Epidermal melanocyte (primary cell): ENCODE measurements at regions not wholly inside any gene's neighbourhood (a gene's known extent, or its start where the extent isn't known, plus 50 kb on each side); places are given as distances from the start of the nearest gene placed in this dataset.

Experiments used
- DNase-seq: peaks from one replicate; pipeline ENCODE4 v3.0.0; 2011; ENCODE audit warnings: low spot score; ENCODE audit not compliant: insufficient read length

DNA sequence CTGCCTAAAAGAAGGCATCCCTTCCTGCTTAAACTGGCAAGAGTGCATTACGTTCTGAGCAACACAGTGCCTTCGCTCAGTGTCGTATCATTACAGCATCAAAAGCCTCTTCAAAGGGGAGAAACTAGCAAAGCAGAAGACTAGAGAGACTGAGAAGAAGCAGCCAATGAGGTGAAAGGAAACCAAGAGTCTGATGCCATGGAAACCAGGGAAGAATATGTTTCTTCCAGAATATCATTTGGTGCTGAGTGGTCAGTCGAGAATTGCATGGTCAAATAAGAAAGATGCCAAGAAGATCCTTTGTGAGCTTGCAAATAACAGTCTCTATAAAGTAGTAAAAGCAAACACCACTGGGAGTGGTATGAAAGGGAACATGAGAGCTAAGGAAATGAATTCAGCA is 312.1 kb upstream of the CHST9 start:
- DNase-seq: no peak

- DNase-seq: no peak
Measured at GRCh38 chr18:27493182-27493581, 308.1 kb upstream of the CHST9 start.

DNA sequence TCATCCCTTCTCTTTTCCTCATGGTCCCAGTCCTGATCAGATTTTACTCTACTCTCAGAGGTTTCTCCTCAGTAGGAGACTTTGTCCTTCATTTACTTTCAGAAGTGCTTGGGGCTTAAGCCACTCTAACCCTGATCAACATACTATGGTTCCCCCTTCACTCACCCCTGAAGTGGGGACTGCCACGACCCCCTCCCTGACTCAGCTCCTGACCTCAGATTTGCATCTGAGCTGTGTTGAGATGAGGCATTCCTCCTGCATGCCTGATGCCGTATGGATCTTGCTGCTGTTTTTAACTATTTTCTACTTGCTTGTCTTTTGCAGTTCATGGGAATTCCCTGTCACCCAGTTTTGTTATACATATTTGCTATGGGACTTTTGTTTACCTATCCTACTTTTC is 306.7 kb upstream of the CHST9 start:
- DNase-seq: no peak

GRCh38 chr18:27483276-27483675 is 298.2 kb upstream of the CHST9 start:
- no peak for DNase-seq

- DNase-seq: no peak
Measured at GRCh38 chr18:27478459-27478858, 293.4 kb upstream of the CHST9 start.

DNA sequence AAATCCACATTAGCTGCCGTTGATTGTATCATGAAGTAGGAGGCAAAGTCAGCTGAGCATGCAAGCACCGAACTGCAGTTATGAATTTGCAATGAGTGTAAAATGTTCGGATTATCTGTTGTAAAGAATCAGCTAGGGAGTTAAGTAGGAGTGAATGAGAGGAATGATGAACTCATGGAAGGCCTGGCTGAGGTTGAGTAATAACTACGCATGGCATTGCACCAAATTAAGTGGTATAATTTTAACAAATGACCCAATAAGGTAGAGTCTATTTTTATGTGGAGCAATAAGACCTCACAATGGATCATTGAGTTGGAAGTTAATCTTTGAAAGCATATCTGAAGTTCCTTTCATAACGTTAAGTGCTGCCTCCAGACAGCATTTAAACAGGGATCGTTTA is 288.2 kb upstream of the CHST9 start:
- no peak for DNase-seq

GRCh38 chr18:27467073-27467472 is 282.0 kb upstream of the CHST9 start:
- no peak for DNase-seq

DNA sequence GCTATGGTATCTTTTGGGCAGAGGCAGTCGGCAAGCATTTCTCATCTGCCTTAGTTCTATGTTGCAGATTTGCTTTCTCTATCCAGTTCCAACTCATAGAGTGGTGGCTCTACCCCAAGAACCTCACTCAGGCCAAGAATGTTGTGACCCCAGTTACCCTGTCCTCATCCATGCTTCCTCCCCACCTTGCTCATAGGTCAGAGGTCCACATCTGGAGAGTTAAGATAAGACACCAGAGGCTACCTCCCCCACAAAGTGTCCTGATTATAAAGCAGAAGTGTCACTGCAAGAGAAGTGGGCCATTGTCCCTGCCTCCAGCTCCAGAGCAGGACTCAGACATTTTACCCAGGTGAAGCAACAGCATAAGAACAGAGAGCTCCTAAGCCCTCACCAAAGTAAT is 276.8 kb upstream of the CHST9 start:
- no peak for DNase-seq

DNA sequence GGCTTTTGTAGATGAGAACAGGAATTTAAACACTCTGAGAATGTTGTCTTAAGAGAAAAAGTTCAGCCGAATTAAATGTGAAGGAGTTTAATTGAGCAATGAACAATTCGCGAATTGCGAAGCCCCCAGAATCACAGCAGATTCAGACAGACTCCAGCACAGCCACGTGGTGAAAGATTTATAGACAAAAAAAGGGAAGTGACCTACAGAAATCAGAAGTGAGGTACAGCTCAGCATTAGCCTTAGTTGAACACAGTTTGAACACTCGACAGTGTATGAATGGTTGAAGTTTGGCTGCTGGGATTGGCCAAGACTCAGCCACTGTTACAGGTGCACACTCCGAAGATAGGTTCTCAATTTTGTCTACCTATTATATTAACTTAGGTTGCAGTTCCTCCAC is 264.0 kb upstream of the CHST9 start:
- no peak for DNase-seq

DNA sequence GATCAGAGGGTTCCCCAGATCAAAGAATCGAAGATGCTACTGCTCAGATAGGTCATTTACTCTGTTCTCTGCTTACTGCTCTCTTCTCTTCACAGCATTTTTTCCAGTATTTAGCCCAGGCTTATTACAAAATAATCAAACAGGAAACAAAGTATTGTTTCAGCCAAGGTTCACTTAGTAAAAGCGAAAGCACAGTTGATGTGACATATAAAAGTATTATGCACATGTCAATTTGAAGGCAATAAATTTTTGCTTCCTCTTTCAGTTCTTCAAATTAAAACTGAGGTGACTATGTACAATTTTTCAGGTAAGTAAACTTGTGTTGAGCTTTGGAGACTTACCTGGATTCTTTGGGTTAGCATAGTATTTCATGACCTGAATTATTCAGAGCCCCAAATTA is 262.8 kb upstream of the CHST9 start:
- no peak for DNase-seq

- DNase-seq: no peak
Measured at GRCh38 chr18:27447451-27447881, 262.4 kb upstream of the CHST9 start.

GRCh38 chr18:27430595-27430994 is 245.5 kb upstream of the CHST9 start:
- no peak for DNase-seq

DNA sequence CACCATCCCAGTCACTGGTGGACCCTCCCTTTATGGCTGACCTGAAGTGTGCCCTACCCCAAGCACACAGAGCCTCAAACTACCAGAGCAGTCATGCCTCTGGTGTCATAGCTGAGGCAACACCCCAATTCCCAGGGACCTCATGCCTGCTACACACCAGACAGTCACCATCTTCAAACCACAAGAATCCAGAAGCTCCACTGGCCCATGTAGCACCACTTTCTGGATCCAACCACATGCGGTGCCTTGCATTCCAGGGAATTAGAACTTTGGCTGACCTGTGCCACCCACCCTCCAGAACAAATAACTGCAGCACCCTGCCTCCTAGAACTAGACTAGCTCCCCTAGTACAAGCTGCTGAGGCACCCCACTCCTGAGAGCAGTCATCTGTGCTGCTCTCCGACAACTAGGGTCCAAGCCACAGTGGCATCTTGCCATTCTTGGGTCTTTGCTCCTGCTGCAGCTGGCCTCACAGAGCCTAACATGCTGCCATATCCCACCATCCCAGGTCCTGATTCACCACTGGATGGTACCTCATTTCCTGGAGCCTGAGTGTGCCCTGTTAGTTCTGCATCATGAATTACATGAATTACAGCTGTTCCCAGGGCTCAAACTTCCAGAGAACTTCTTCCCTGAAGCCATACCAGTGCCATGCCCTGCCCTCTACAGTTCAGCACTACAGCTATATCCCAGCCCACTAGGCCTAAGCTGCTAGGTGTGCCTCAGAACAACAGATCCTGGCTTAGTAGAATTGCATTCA is 243.8 kb upstream of the CHST9 start:
- DNase-seq: no peak

DNA sequence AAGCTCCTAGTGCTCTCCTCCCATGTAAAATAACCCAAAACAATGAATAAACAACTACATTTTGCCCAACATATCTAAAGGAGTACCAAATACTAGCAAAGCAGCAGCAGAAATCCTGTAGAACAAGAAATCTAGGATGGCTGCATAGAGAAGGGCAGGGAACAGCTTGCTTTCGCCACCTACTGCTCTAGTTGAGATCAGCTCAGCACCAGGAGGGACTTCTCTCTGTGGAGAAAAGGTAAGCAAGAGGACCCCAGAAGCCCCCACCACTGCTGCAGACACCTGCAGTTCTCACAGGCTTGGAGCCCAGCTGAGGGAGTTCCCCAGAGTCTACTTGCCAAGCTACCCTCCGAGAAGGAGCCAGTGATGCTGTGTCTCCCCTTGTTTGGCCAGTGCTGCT is 243.0 kb upstream of the CHST9 start:
- no peak for DNase-seq

DNA sequence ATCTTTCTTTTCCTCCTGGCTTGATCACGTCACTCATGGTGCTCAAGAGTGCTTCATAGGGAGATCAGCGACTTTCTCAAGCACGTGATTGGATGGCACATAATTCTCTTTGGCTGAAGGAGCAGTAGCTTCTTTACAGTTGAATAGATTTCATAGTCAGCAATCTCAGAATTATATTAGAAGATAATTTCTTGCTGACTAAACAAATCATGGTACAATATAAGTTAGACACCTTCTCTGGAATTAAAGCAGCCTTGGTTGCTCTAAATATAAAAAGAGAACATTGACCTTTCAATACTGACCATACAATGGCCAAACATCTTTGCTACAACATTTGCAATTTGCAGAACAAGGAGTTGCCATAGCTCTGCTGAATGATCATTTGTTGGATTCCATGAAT is 238.5 kb upstream of the CHST9 start:
- no peak for DNase-seq

GRCh38 chr18:27419646-27420045 is 234.5 kb upstream of the CHST9 start:
- no peak for DNase-seq

DNA sequence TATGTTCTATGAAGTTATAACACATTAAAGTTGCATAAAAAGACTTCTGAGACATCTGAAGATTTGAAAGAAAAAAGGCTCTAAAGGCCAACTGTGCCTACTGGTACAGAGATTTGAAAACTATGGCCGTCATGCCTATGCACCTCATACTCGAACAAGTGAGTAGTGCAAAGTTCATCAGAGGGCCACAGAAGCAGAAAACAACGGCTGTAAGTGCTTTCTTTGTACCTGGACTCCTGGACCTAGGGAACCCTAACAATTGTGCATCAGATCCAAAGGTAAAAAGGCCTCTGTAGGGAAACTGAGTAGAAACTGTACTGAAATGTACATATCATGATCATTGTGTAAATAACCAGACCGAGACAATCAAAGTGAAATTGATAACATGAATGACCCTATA is 230.4 kb upstream of the CHST9 start:
- no peak for DNase-seq

GRCh38 chr18:27414682-27415081 is 229.6 kb upstream of the CHST9 start:
- DNase-seq: no peak

- DNase-seq: no peak
Measured at GRCh38 chr18:27413495-27414401, 228.6 kb upstream of the CHST9 start.

DNA sequence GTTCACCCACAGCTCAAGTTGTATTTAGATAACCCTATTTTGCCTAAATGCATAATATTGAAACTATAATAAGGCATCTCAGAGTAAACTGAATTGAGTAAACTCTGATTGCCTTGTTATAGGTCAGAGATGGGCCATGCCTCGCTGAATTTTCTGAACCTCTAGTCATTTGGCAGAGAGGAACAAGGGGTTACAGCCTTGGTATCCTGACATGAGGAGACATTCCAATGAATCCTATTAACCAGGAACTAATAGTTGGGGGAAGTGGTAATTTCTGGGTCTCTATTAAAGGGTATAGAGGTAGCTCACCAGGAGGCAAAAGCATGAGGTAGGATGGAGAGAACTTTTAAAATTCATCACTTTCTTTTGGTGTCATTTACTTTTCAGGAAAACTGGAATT is 227.4 kb upstream of the CHST9 start:
- no peak for DNase-seq

DNA sequence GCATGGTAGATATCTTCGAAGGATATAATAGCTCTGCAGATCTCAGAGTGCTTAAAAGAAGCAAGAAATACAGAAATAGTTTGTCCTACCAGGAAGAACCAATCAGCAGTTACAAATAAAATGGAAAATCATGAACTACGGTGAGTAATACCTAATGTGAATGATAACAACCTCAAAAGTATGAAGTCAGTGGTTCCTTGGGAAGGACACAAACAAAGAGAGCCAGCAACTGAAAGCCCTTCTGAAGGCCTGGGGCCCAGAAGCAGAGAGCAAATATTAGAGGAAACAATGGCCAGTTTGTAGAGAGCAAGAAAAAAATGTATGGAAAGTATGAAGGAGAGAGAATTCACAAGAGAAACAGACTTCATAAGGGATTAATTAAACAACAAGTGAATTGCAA is 226.8 kb upstream of the CHST9 start:
- no peak for DNase-seq

- DNase-seq: no peak
Measured at GRCh38 chr18:27411013-27411412, 225.9 kb upstream of the CHST9 start.

GRCh38 chr18:27404855-27405254 is 219.7 kb upstream of the CHST9 start:
- DNase-seq: no peak
